Astrocyte of the spinal cord (primary cell): ENCODE measurements at regions not wholly inside any gene's neighbourhood (a gene's known extent, or its start where the extent isn't known, plus 50 kb on each side); places are given as distances from the start of the nearest gene placed in this dataset.
"Not testable (repeated sequence)": the region's sequence is repeated elsewhere in the genome, so short reads cannot be mapped to it uniquely, and the experiment has no call there.

Experiments used
- DNase-seq: peaks from one replicate; pipeline ENCODE4 v3.0.0; 2011; ENCODE audit warnings: low read depth, low spot score
- H3K4me3 ChIP-seq: 2 replicates; pipeline ENCODE4 v1.5.1; 2011; ENCODE audit warnings: low read depth, mild to moderate bottlenecking, low read length, moderate library complexity
- CTCF ChIP-seq: IDR thresholded peaks from 2 replicates; pipeline ENCODE4 v1.5.1; 2012; ENCODE audit warnings: low read depth, mild to moderate bottlenecking, low read length, inconsistent platforms
- in situ Hi-C: cut with HindIII; loops from 2 replicates; pipeline ENCODE4 v1.10.0; 2017; ENCODE audit warnings: low sequenced_read_pairs

- no peak overlapping the region for H3K4me3 ChIP-seq
- DNase-seq = no peak
- no peak for TF ChIP-seq CTCF
- in situ Hi-C loops = no loop called here
These were observed 77.3 kb downstream of the EMX2 start for GRCh38 chr10:117619707-117620405.

- H3K4me3 ChIP-seq = no peak overlapping the region
- DNase-seq = no peak
- TF ChIP-seq CTCF = no peak
- in situ Hi-C loops = no loop called here
These were observed 78.7 kb downstream of the EMX2 start for GRCh38 chr10:117621196-117621595.

GRCh38 chr10:117621795-117622420 lies 79.4 kb downstream of the EMX2 start:
- H3K4me3 ChIP-seq = no peak overlapping the region
- TF ChIP-seq CTCF = no peak
- in situ Hi-C loops = no loop called here
- no peak for DNase-seq

GRCh38 chr10:117622471-117623184 lies 80.1 kb downstream of the EMX2 start:
- DNase-seq = no peak
- no peak overlapping the region for H3K4me3 ChIP-seq
- in situ Hi-C loops = no loop called here
- no peak for TF ChIP-seq CTCF

- no peak for DNase-seq
- in situ Hi-C loops = no loop called here
- no peak overlapping the region for H3K4me3 ChIP-seq
- no peak for TF ChIP-seq CTCF
These were observed 83.7 kb downstream of the EMX2 start for GRCh38 chr10:117626228-117626627.

GRCh38 chr10:117627561-117627960 lies 85.0 kb downstream of the EMX2 start:
- no peak for DNase-seq
- in situ Hi-C loops = no loop called here
- H3K4me3 ChIP-seq = no peak overlapping the region
- no peak for TF ChIP-seq CTCF

- H3K4me3 ChIP-seq, in situ Hi-C loops, DNase-seq: not testable (repeated sequence)
These were observed 87.2 kb downstream of the EMX2 start for GRCh38 chr10:117629717-117630116.
